HG02759 (cell line): ENCODE measurements at regions not wholly inside any gene's neighbourhood (a gene's known extent, or its start where the extent isn't known, plus 50 kb on each side); places are given as distances from the start of the nearest gene placed in this dataset.
"Not testable (repeated sequence)": the region's sequence is repeated elsewhere in the genome, so short reads cannot be mapped to it uniquely, and the experiment has no call there.

Source experiments
- ATAC-seq: cut with Tn5 transposase; IDR thresholded peaks from one replicate; pipeline ENCODE4 v1.9.1; 2021; ENCODE audit warnings: mild to moderate bottlenecking, moderate library complexity; ENCODE audit not compliant: unreplicated experiment

GRCh38 chr7:6882321-6882721 lies 56.2 kb upstream of the CCZ1B start:
- not testable (repeated sequence) for ATAC-seq

DNA sequence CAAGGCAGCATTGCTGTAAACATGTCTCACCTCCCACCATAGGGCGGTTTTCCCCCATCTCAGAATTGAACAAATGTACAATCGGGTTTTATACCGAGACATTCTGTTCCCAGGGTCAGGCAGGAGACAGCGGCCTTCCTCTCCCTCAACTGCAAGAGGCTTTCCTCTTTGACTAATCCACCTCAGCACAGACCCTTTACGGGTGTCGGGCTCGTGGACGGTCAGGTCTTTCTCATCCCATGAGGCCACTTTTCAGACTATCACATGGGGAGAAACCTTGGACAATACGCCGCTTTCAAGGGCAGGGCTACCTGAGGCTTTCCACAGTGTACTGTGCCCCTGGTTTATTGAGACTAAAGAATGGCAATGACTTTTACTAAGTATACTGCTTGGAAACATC lies 57.7 kb upstream of the CCZ1B start:
- not testable (repeated sequence) for ATAC-seq

DNA sequence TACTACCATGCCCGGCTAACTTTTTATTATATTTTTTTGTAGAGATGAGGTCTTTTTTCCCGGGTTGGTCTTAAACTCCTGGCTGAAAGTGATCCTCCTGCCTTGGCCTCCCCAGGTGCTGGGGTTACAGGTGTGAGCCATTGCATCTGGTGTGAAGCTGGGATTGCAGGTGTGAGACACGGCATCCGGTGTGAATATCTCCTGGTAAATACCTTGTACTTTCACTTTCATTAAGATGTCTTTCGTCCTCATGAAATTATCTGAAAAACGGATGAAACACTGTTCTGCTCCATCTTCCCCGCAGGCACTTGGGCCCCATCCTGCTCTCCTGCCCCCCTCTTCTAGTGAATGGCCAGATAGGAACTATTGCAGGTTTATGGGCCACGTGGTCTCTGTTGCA lies 60.1 kb upstream of the CCZ1B start:
- no peak for ATAC-seq

DNA sequence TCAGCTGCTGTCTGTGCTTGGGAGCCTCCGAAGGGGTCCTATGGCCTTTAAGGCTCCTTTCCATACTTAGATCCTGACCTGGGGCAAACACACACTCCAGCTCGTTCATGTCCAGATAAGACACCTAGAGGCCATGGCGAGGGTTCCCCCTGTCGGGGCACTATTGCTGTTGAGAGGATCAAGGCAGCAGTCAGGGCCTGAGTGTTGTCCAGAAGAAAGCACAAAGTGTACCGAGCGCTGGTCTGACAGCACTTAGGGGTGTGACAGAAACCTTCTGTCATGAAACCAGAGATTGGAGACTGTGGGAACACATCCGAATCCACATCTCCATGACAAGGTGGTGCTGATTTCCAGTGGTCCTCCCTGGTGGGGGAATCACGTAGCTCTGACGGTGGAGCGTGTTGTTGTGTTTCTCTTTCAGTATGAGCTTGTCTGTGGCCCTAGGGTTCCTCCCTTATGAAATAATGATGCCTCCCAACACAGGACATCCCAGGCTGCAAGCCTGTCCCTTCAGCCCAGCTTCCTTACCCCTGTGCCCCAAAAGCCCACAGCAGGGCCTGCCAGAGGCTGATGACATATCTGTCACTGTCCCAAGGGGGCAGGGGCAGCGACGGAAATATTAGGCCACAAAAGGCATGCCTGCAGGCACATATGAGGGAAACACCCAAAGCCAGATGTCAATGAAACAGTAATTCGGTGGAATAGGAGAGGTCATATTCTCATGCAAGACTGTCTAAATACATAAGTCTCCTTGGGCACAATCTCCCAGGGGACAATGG lies 62.4 kb upstream of the CCZ1B start:
- not testable (repeated sequence) for ATAC-seq

GRCh38 chr7:6889252-6889812 lies 63.3 kb upstream of the CCZ1B start:
- ATAC-seq = no peak

DNA sequence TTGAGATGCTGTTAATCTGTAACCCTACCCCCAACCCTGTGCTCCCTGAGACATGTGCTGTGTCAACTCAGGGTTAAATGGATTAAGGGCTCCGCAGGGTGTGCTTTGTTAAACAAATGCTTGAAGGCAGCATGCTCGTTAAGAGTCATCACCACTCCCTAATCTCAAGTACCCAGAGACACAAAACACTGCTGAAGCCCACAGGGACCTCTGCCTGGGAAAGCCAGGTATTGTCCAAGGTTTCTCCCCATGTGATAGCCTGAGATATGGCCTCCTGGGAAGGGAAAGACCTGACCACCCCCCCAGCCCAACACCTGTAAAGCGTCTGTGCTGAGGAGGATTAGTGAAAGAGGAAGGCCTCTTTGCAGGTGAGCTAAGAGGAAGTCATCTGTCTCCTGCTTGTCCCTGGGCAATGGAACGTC lies 76.0 kb upstream of the CCZ1B start:
- not testable (repeated sequence) for ATAC-seq

- not testable (repeated sequence) for ATAC-seq
Measured at GRCh38 chr7:6903289-6903688, 77.2 kb upstream of the CCZ1B start.

DNA sequence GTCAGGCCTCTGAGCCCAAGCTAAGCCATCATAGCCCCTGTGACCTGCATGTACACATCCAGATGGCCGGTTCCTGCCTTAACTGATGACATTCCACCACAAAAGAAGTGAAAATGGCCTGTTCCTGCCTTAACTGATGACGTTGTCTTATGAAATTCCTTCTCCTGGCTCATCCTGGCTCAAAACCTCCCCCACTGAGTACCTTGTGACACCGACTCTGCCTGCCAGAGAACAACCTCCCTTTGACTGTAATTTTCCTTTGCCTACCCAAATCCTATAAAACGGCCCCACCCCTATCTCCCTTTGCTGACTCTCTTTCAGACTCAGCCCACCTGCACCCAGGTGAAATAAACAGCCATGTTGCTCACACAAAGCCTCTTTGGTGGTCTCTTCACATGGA lies 77.7 kb upstream of the CCZ1B start:
- ATAC-seq = not testable (repeated sequence)

GRCh38 chr7:6917258-6917657 lies 91.2 kb upstream of the CCZ1B start:
- no peak for ATAC-seq

DNA sequence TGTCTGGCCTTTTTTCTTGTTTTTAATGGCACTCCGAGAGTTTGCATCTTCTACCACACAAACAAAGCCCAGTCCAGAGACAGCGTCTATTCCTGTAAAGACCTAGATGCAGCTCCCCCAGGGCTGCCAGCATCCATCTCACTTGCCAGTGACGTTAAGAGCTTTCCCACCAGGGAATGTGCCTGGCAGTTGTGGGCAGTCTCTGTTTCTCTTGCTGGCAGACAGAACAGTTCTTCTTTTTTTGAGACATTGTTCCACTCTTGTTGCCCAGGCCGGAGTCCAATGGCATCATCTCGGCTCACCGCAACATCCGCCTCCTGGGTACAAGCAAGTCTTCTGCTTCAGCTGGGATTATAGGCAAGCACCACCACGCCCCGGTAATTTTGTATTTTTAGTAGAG lies 93.1 kb upstream of the CCZ1B start:
- ATAC-seq = not testable (repeated sequence)

- ATAC-seq = not testable (repeated sequence)
Measured at GRCh38 chr7:6924523-6924922, 98.4 kb upstream of the CCZ1B start.

DNA sequence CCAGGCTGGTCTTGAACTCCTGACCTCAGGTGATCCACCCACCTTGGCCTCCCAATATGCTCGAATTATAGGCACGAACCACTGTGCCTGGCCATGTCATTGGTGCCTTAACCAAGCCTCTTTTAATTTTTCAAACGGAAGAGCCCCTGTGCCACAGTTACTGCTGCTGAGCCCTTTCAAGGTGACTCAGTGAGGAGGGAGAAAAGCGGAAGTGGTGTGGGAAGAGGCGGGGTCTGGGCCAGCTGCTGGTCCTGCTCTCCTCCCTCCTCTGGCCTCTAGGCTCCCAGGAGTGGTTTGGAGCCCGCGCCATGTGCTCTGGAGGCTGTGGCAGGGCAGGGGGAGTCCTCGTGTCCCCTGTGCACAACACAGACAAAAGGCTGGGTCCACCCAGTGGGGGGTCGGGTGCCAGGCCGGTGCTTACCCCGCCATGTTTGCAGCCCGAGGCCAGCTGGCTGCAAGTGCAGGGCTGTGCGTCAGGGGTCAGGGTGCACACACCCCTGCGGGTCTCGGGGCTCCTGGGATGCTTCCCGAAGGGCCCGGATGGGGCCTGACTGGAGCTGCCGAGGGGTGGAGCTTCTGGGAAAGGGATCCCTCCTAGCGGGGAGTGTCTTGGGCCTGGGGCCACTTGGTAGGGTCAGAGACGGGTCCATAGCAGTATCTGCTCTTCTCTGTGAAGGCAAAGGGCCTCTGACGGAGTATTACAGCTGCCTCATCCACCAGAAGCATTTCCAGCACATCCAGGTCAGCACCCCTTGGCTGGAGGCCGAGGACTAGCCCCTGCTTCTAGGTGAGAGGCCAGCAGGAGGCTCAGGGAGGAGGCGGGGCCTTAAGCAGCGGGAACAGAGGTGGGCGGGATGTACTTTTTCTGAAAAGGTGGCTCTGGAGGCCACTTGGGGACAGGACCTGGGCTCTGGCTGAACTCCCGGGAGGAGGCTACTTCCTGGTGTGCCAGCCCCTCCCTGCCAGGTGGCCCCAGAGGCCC lies 100.4 kb upstream of the CCZ1B start:
- ATAC-seq = not testable (repeated sequence)

GRCh38 chr7:6927643-6928042 lies 101.6 kb upstream of the CCZ1B start:
- ATAC-seq = not testable (repeated sequence)

GRCh38 chr7:6929588-6929987 lies 103.5 kb upstream of the CCZ1B start:
- ATAC-seq = not testable (repeated sequence)

GRCh38 chr7:6930081-6930635 lies 104.1 kb upstream of the CCZ1B start:
- ATAC-seq = not testable (repeated sequence)

GRCh38 chr7:6930787-6931186 lies 104.7 kb upstream of the CCZ1B start:
- not testable (repeated sequence) for ATAC-seq

DNA sequence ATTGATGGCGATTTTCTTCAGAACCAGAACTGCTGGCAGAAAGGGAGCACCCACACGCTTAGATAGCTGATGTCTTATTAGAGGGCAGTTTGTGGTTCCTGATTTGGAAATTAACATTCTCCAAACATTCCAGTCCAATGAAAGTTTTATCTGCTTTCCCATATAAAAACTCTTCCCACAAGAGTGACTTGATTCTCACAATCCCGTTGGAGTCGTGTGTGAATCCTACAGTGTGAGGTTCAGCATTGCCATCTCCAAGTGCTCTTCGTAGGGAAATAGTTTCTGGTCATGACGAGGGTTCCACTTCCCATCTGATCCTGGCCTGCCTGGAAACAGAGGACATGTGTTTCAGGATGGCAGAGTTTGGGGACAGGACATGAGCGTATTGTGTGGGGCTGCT lies 105.4 kb upstream of the CCZ1B start:
- ATAC-seq = not testable (repeated sequence)

GRCh38 chr7:6933954-6934632 lies 108.0 kb upstream of the CCZ1B start:
- not testable (repeated sequence) for ATAC-seq

- ATAC-seq = no peak
Measured at GRCh38 chr7:6934981-6935380, 108.9 kb upstream of the CCZ1B start.

- not testable (repeated sequence) for ATAC-seq
Measured at GRCh38 chr7:6936626-6937025, 110.6 kb upstream of the CCZ1B start.
